ENCODE measurements at regions not wholly inside any gene's neighbourhood (a gene's known extent, or its start where the extent isn't known, plus 50 kb on each side); places are given as distances from the start of the nearest gene placed in this dataset.
"Not testable (repeated sequence)": the region's sequence is repeated elsewhere in the genome, so short reads cannot be mapped to it uniquely, and the experiment has no call there.

- TF ChIP-seq CTCF (IDR thresholded peaks at IDR 0.05; ENCODE audit: low read depth, low read length), result no peak
- no peak for DNase-seq (ENCODE audit: extremely low read depth, low read depth)
Observed at GRCh38 chrX:1807301-1807731, 192.5 kb downstream of the ASMT start.

- TF ChIP-seq CTCF (IDR thresholded peaks at IDR 0.05; ENCODE audit: low read depth, low read length), result no peak
- no peak for DNase-seq (ENCODE audit: extremely low read depth, low read depth)
Observed at GRCh38 chrX:1809581-1809980, 194.7 kb downstream of the ASMT start.

- DNase-seq (ENCODE audit: extremely low read depth, low read depth), result no peak
- TF ChIP-seq CTCF (IDR thresholded peaks at IDR 0.05; ENCODE audit: low read depth, low read length), result no peak
Observed at GRCh38 chrX:1813809-1814208, 198.9 kb downstream of the ASMT start.

- TF ChIP-seq CTCF (IDR thresholded peaks at IDR 0.05; ENCODE audit: low read depth, low read length), result no peak
- DNase-seq (ENCODE audit: extremely low read depth, low read depth), result no peak
Observed at GRCh38 chrX:1815456-1816175, 200.8 kb downstream of the ASMT start.

GRCh38 chrX:1816387-1816982 is 201.6 kb downstream of the ASMT start:
- DNase-seq (ENCODE audit: extremely low read depth, low read depth), result not testable (repeated sequence)

GRCh38 chrX:1821846-1822245 is 207.0 kb downstream of the ASMT start:
- no peak for TF ChIP-seq CTCF (IDR thresholded peaks at IDR 0.05; ENCODE audit: low read depth, low read length)
- no peak for DNase-seq (ENCODE audit: extremely low read depth, low read depth)

GRCh38 chrX:1824855-1825254 is 210.0 kb downstream of the ASMT start:
- TF ChIP-seq CTCF (IDR thresholded peaks at IDR 0.05; ENCODE audit: low read depth, low read length), result no peak
- no peak for DNase-seq (ENCODE audit: extremely low read depth, low read depth)
